ENCODE measurements at regions not wholly inside any gene's neighbourhood (a gene's known extent, or its start where the extent isn't known, plus 50 kb on each side); places are given as distances from the start of the nearest gene placed in this dataset.

DNA sequence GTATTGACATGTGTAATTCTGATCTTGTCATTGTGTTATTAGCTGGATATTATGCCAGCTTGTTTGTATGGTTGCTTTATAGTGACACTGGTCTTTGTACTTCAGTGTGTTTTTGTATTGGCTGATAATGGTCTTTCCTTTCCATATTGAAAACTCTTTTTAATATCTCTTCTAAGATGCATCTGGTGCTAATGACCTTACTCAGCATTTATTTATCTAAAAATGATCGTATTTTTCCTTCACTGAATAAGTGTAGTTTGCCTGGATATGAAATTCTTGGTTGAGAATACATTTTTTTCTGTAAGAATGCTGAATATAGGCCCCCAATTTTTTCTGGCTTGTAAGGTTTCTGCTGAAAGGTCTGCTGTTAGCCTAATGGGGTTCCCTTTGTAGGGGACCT, 465.5 kb upstream of the TMPRSS15 start:
- Histone ChIP-seq H3K27me3 (no peaks in the 10 kb centered on the region), H3K9me3 (peaks cover 0 to 8% (median 0%) of the 10 kb centered on the region in 3 donors), H3K36me3 (no peaks in the 10 kb centered on the region), H3K4me1 (no peaks in the 10 kb centered on the region), H3K27ac (no peak overlapping the region), H3K4me3 (no peak overlapping the region)
- TF ChIP-seq POLR2A (IDR thresholded peaks at IDR 0.05) (no peak), CTCF (IDR thresholded peaks at IDR 0.05) (no peak), POLR2AphosphoS5 (IDR thresholded peaks at IDR 0.05) (no peak), EP300 (IDR thresholded peaks at IDR 0.05) (no peak)
- 73% methylated on average over 1 of the region's 1 CpG; no CpG with 5 or more reads in 1 of the 2 donors for WGBS, 2 donors (ENCODE audit: low coverage in 1 of 2)
- ATAC-seq: no peak

GRCh38 chr21:18877917-18878316, 474.3 kb upstream of the TMPRSS15 start:
- no peaks in the 10 kb centered on the region for H3K27me3 ChIP-seq
- 37% methylated on average over 5 of the region's 9 CpGs; no CpG with 5 or more reads in 1 of the 2 donors for WGBS, 2 donors (ENCODE audit: low coverage in 1 of 2)
- H3K27ac ChIP-seq: no peak overlapping the region
- peaks cover 0 to 13% (median 0%) of the 10 kb centered on the region in 3 donors for H3K4me1 ChIP-seq
- no peaks in the 10 kb centered on the region for H3K9me3 ChIP-seq
- no peak for ATAC-seq
- H3K4me3 ChIP-seq: no peak overlapping the region
- TF ChIP-seq POLR2A (IDR thresholded peaks at IDR 0.05) (no peak), CTCF (IDR thresholded peaks at IDR 0.05) (no peak), EP300 (IDR thresholded peaks at IDR 0.05) (no peak), POLR2AphosphoS5 (IDR thresholded peaks at IDR 0.05) (no peak)
- no peaks in the 10 kb centered on the region for H3K36me3 ChIP-seq

DNA sequence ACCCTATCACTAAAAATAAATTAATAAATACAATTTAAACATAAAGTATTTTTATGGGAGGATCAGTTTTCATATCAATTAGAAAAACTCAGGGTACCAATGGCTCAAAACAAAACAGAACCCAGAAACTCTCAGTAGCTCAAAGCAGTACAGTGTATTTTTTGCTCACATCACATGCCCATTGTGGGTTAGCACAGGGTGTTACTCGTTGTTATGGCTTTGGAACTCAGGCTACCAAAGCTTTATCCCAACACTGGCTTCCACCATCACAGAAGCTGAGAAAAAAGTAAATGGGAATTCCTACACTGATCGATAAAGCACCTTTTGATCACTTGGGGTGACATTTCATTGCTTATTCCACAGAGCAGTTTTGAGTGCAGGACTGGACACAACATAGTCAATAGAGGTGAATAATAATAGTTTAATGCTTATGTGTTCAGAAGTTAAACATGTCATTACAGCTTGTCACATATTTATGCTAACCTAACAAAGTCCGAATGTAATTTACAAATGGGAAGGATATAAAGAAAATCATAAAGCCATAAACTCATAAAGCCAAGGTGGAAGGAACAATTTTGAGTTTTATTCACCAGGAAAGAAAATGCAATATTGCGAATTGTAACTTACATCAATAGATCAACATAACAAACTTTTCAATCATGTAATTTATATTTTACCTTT, 484.5 kb upstream of the TMPRSS15 start:
- 77 to 79% methylated on average over 4 of the region's 4 CpGs for WGBS, 2 donors (ENCODE audit: low coverage in 1 of 2)
- H3K36me3 ChIP-seq: no peaks in the 10 kb centered on the region
- ATAC-seq: no peak

GRCh38 chr21:18893406-18893805, 489.8 kb upstream of the TMPRSS15 start:
- WGBS, 2 donors (ENCODE audit: low coverage in 1 of 2): 60 to 88% methylated on average over 2 of the region's 2 CpGs
- Histone ChIP-seq H3K9me3 (no peaks in the 10 kb centered on the region), H3K27me3 (no peaks in the 10 kb centered on the region), H3K4me1 (no peaks in the 10 kb centered on the region), H3K4me3 (no peak overlapping the region), H3K36me3 (no peaks in the 10 kb centered on the region), H3K27ac (no peak overlapping the region)
- no peak for ATAC-seq
- no peak for TF ChIP-seq EP300 (IDR thresholded peaks at IDR 0.05)
- TF ChIP-seq POLR2A (IDR thresholded peaks at IDR 0.05): no peak
- no peak for TF ChIP-seq POLR2AphosphoS5 (IDR thresholded peaks at IDR 0.05)
- no peak for TF ChIP-seq CTCF (IDR thresholded peaks at IDR 0.05)

More for the DNA sequence above, 484.5 kb upstream of the TMPRSS15 start:
- no peaks in the 10 kb centered on the region for H3K27me3 ChIP-seq
- H3K9me3 ChIP-seq: no peaks in the 10 kb centered on the region
- TF ChIP-seq POLR2A (IDR thresholded peaks at IDR 0.05) (no peak), EP300 (IDR thresholded peaks at IDR 0.05) (no peak), CTCF (IDR thresholded peaks at IDR 0.05) (no peak), POLR2AphosphoS5 (IDR thresholded peaks at IDR 0.05) (no peak)
- H3K4me3 ChIP-seq: no peak overlapping the region
- H3K4me1 ChIP-seq: no peaks in the 10 kb centered on the region
- no peak overlapping the region for H3K27ac ChIP-seq

- WGBS, 2 donors (ENCODE audit: low coverage in 1 of 2): 0 to 30% methylated on average over 1 of the region's 1 CpG
- Histone ChIP-seq H3K4me3 (no peak overlapping the region), H3K9me3 (no peaks in the 10 kb centered on the region), H3K27ac (no peak overlapping the region), H3K27me3 (no peaks in the 10 kb centered on the region), H3K36me3 (no peaks in the 10 kb centered on the region), H3K4me1 (no peaks in the 10 kb centered on the region)
- TF ChIP-seq POLR2A (IDR thresholded peaks at IDR 0.05) (no peak), CTCF (IDR thresholded peaks at IDR 0.05) (no peak), POLR2AphosphoS5 (IDR thresholded peaks at IDR 0.05) (no peak), EP300 (IDR thresholded peaks at IDR 0.05) (no peak)
- ATAC-seq: no peak
Observed at GRCh38 chr21:18894387-18894786, 490.8 kb upstream of the TMPRSS15 start.

All from gastroesophageal sphincter (tissue), 4 donors.